ENCODE measurements at regions not wholly inside any gene's neighbourhood (a gene's known extent, or its start where the extent isn't known, plus 50 kb on each side); places are given as distances from the start of the nearest gene placed in this dataset.
A peak's percentile ranks its signal among the peaks of the same experiment; 100 is the strongest.

DNA sequence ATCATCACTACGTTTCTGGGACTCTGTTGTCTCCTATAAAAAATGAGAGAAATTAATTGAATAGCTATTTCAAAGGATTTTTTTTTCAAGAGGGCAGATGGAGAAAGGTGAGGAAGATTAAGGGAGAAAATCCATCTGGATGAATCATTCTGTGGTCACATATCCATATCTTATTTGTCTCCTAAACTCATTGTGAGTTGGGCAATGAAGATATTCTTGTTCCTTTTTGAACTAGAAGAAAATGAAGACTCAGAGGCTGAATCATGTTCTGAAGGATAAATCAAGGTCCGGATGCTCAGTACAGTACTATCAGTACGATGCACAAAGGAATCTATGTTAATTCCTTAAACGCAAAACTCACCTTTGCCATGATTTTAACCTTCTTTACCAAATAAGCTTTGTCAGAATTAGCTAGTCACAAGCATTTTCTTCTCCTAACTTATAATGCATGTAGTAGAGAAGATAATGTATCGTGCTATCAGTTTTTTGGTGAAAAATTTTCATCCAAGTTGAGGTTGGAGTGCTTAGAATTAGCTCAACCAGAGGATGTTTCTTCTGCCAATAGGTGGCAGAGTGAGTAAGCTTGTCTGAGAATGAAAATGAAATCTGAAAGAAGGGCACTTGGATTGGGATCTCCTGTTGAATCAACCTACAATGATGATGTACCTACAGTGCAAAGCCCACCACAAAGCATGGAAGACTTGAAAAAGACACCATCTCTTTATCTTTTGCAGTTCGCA is 446.9 kb downstream of the KIF20B start:
- TF ChIP-seq, protein P1, sequence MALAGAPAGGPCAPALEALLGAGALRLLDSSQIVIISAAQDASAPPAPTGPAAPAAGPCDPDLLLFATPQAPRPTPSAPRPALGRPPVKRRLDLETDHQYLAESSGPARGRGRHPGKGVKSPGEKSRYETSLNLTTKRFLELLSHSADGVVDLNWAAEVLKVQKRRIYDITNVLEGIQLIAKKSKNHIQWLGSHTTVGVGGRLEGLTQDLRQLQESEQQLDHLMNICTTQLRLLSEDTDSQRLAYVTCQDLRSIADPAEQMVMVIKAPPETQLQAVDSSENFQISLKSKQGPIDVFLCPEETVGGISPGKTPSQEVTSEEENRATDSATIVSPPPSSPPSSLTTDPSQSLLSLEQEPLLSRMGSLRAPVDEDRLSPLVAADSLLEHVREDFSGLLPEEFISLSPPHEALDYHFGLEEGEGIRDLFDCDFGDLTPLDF (CRISPR knock-in tag; IDR thresholded peaks at IDR 0.05) = no peak
- peak; percentile 34 for TF ChIP-seq CTCF (CRISPR knock-in tag; IDR thresholded peaks at IDR 0.05)
- no peak for TF ChIP-seq FOXA1 (IDR thresholded peaks at IDR 0.05)
- TF ChIP-seq FOXA1 (CRISPR knock-in tag; IDR thresholded peaks at IDR 0.05) = no peak
- no peak for TF ChIP-seq MYC (CRISPR knock-in tag; IDR thresholded peaks at IDR 0.05; ENCODE audit: borderline replicate concordance)
- no peak for TF ChIP-seq ZNF33A (CRISPR knock-in tag; IDR thresholded peaks at IDR 0.05; ENCODE audit: borderline replicate concordance)
- TF ChIP-seq EZH2 (conservative IDR thresholded peaks at IDR 0.05; ENCODE audit: low read depth, low read length) = no peak

Data from HepG2 (cell line).